CD4-positive, alpha-beta T cell (primary cell): ENCODE measurements at regions not wholly inside any gene's neighbourhood (a gene's known extent, or its start where the extent isn't known, plus 50 kb on each side); places are given as distances from the start of the nearest gene placed in this dataset.

Experiments
- ATAC-seq: fragments of 200-7000 bp; cut with Tn5 transposase; one replicate; pipeline ENCODE4 v1.10.0; 2022; ENCODE audit warnings: mild to moderate bottlenecking; ENCODE audit not compliant: poor library complexity
- CTCF ChIA-PET: fragments of 350-600 bp; sonication (Branson Sonifier 250); formaldehyde crosslinking; loops from one replicate; lab custom pipeline; 2021; ENCODE audit warnings: antibody characterized with exemption, inconsistent platforms; lab: Charles Lee
- POLR2A ChIA-PET: fragments of 350-600 bp; sonication (Branson Sonifier 250); formaldehyde crosslinking; loops from one replicate; lab custom pipeline; 2021; ENCODE audit warnings: antibody characterized with exemption, inconsistent platforms; lab: Charles Lee
- DNase-seq, 14 experiments: peaks; one replicate each; pipeline ENCODE4 v3.0.0-alpha.2; 2013 to 2020; ENCODE audit warnings: mixed read lengths in 2 of 14
- H3K27ac ChIP-seq, 2 donors: one replicate each; pipeline versions ENCODE4 v1.5.1 to v1.7.0; 2013; ENCODE audit warnings: low read length in 2 of 2, low read depth in 1 of 2, mild to moderate bottlenecking in 1 of 2
- H3K27me3 ChIP-seq, 2 experiments: 1 replicate in 1 of 2; 2 replicates in 1 of 2; pipeline versions ENCODE4 v1.6.1 to v1.7.0; 2013; ENCODE audit warnings: low read length in 2 of 2, control low read depth in 1 of 2, mild to moderate bottlenecking in 1 of 2, moderate library complexity in 1 of 2; ENCODE audit not compliant: insufficient read depth in 2 of 2, control insufficient read depth in 1 of 2
- H3K36me3 ChIP-seq: one replicate; pipeline ENCODE4 v1.6.1; 2013; ENCODE audit warnings: low read length, control low read depth; ENCODE audit not compliant: insufficient read depth
- H3K4me1 ChIP-seq: one replicate; pipeline ENCODE4 v1.6.1; 2013; ENCODE audit warnings: low read length, control low read depth; ENCODE audit not compliant: insufficient read depth
- H3K4me3 ChIP-seq: one replicate; pipeline ENCODE4 v1.5.1; 2013; ENCODE audit warnings: mild to moderate bottlenecking, low read length, moderate library complexity
- H3K9me3 ChIP-seq, 2 experiments: 1 replicate in 1 of 2; 2 replicates in 1 of 2; pipeline versions ENCODE4 v1.6.1 to v1.7.0; 2013; ENCODE audit warnings: low read length in 2 of 2, mild to moderate bottlenecking in 2 of 2, control low read depth in 1 of 2, moderate library complexity in 1 of 2; ENCODE audit not compliant: control insufficient read depth in 1 of 2, insufficient read depth in 1 of 2
- H3K27ac Mint-ChIP-seq: one replicate; pipeline ENCODE4 v1.8.0; 2020; ENCODE audit warnings: mixed read lengths
- H3K27me3 Mint-ChIP-seq: one replicate; pipeline ENCODE4 v1.8.0; 2021; ENCODE audit warnings: mixed read lengths
- H3K36me3 Mint-ChIP-seq: one replicate; pipeline ENCODE4 v1.8.0; 2021; ENCODE audit warnings: low read depth, mixed read lengths
- H3K4me1 Mint-ChIP-seq: one replicate; pipeline ENCODE4 v1.8.0; 2021; ENCODE audit warnings: low read depth, mixed read lengths
- H3K4me3 Mint-ChIP-seq: one replicate; pipeline ENCODE4 v1.8.0; 2020; ENCODE audit warnings: mild to moderate bottlenecking, mixed read lengths
- H3K9me3 Mint-ChIP-seq: one replicate; pipeline ENCODE4 v1.8.0; 2020; ENCODE audit warnings: mixed read lengths
- CTCF ChIP-seq: fragments of 200-600 bp; IDR thresholded peaks from one replicate; pipeline ENCODE4 v1.8.0; 2022; ENCODE audit warnings: antibody characterized with exemption, mild to moderate bottlenecking
- intact Hi-C, 2 experiments: fragments of 100-400 bp; cut with DNase I in 1 of 2; cut with micrococcal nuclease in 1 of 2; formaldehyde crosslinking; loops; one replicate each; pipeline versions ENCODE4 v1.15.1 to v1.9.0; 2023 to 2025; cut with DNase I, micrococcal nuclease

GRCh38 chr3:55177749-55178148 is 249.9 kb upstream of the LRTM1 start:
- H3K27ac ChIP-seq, result no peak overlapping the region
- no peaks in the 10 kb centered on the region for H3K4me1 ChIP-seq
- ATAC-seq, result no peak

GRCh38 chr3:55175423-55175822 is 247.6 kb upstream of the LRTM1 start:
- Mint-ChIP-seq H3K27me3 (no peaks in the 10 kb centered on the region), H3K36me3 (no peaks in the 10 kb centered on the region), H3K4me1 (no peaks in the 10 kb centered on the region), H3K4me3 (no peak overlapping the region), H3K27ac (no peak overlapping the region), H3K9me3 (peaks cover 4% of the 10 kb centered on the region)
- Histone ChIP-seq H3K4me3 (no peak overlapping the region), H3K4me1 (no peaks in the 10 kb centered on the region), H3K9me3 (no peaks in the 10 kb centered on the region), H3K27ac (no peak overlapping the region), H3K36me3 (no peaks in the 10 kb centered on the region), H3K27me3 (no peaks in the 10 kb centered on the region)
- no peak for DNase-seq
- no peak for ATAC-seq
- POLR2A ChIA-PET, result no interaction called here
- CTCF ChIA-PET, result no interaction called here
- TF ChIP-seq CTCF, result no peak
- intact Hi-C loops, result no loop called here

More at GRCh38 chr3:55177749-55178148, 249.9 kb upstream of the LRTM1 start:
- Histone ChIP-seq H3K4me3 (no peak overlapping the region), H3K36me3 (no peaks in the 10 kb centered on the region), H3K27me3 (no peaks in the 10 kb centered on the region), H3K9me3 (no peaks in the 10 kb centered on the region)
- Mint-ChIP-seq H3K36me3 (no peaks in the 10 kb centered on the region), H3K4me3 (no peak overlapping the region), H3K9me3 (peaks cover 2% of the 10 kb centered on the region), H3K27me3 (no peaks in the 10 kb centered on the region), H3K4me1 (no peaks in the 10 kb centered on the region), H3K27ac (no peak overlapping the region)
- no peak for DNase-seq
- intact Hi-C loops, result no loop called here
- ChIA-PET CTCF (no interaction called here), POLR2A (no interaction called here)
- no peak for TF ChIP-seq CTCF

- Mint-ChIP-seq H3K36me3 (no peaks in the 10 kb centered on the region), H3K9me3 (peaks cover 5% of the 10 kb centered on the region), H3K4me3 (no peak overlapping the region), H3K27me3 (no peaks in the 10 kb centered on the region), H3K27ac (no peak overlapping the region), H3K4me1 (no peaks in the 10 kb centered on the region)
- DNase-seq, result no peak
- Histone ChIP-seq H3K36me3 (no peaks in the 10 kb centered on the region), H3K27ac (no peak overlapping the region), H3K4me3 (no peak overlapping the region), H3K9me3 (no peaks in the 10 kb centered on the region), H3K4me1 (no peaks in the 10 kb centered on the region), H3K27me3 (no peaks in the 10 kb centered on the region)
- TF ChIP-seq CTCF, result no peak
- ATAC-seq, result no peak
- intact Hi-C loops, result no loop called here
- POLR2A ChIA-PET, result no interaction called here
- CTCF ChIA-PET, result no interaction called here
Observed at GRCh38 chr3:55174747-55175146, 246.9 kb upstream of the LRTM1 start.
